A549 (cell line): ENCODE measurements at regions not wholly inside any gene's neighbourhood (a gene's known extent, or its start where the extent isn't known, plus 50 kb on each side); places are given as distances from the start of the nearest gene placed in this dataset.

ENCODE experiments used
- ATAC-seq, 2 experiments: fragments of 200-7000 bp in 1 of 2; fragments of >200 bp in 1 of 2; cut with Nextera tagmentation in 1 of 2; cut with Tn5 transposase in 1 of 2; 3 replicates each; pipeline versions ENCODE4 v1.8.0 to v1.9.1; 2018 to 2020; ENCODE audit warnings: mild to moderate bottlenecking in 1 of 2, moderate library complexity in 1 of 2
- CTCF ChIA-PET: fragments of 300-600 bp; sonication (Branson Sonifier 250); formaldehyde crosslinking; extraction: SDS; loops from one replicate; lab custom pipeline; 2021; ENCODE audit warnings: antibody characterized with exemption, inconsistent platforms; lab: Yijun Ruan, JAX
- POLR2A ChIA-PET: fragments of 350-600 bp; formaldehyde crosslinking; extraction: SDS; loops from one replicate; lab custom pipeline; 2021; ENCODE audit warnings: antibody characterized with exemption, inconsistent platforms; lab: Yijun Ruan, JAX
- DNase-seq, 2 experiments: peaks; one replicate each; pipeline versions ENCODE4 v3.0.0 to v3.0.0-alpha.2; 2011 to 2016; ENCODE audit warnings: low read depth in 1 of 2, low spot score in 1 of 2
- FAIRE-seq: peaks from 2 replicates; lab custom pipeline; 2011; peaks lifted over from hg19 to GRCh38; lab: Jason Lieb, UNC
- H3K27ac ChIP-seq, 2 experiments: fragments of >200 bp; sonication (Bioruptor Twin); formaldehyde crosslinking; 3 replicates each; pipeline ENCODE4 v1.5.1; 2016 to 2017
- H3K4me1 ChIP-seq: fragments of >200 bp; sonication (Bioruptor Twin); formaldehyde crosslinking; 3 replicates; pipeline ENCODE4 v1.6.1; 2016
- H3K4me2 ChIP-seq: fragments of >200 bp; sonication (Bioruptor Twin); formaldehyde crosslinking; 3 replicates; pipeline ENCODE4 v1.6.1; 2016
- H3K4me3 ChIP-seq: fragments of >200 bp; sonication (Bioruptor Twin); formaldehyde crosslinking; 3 replicates; pipeline ENCODE4 v1.5.1; 2016
- H3K9me3 ChIP-seq: fragments of >200 bp; sonication (Bioruptor Twin); formaldehyde crosslinking; 3 replicates; pipeline ENCODE4 v1.6.1; 2016
- CHD2 ChIP-seq: fragments of 150-350 bp; IDR thresholded peaks from 2 replicates; pipeline ENCODE4 v1.6.1; 2014; ENCODE audit warnings: low read length; ENCODE audit not compliant: partially characterized antibody
- CTCF ChIP-seq: fragments of >200 bp; sonication (Bioruptor Twin); formaldehyde crosslinking; IDR thresholded peaks from 3 replicates; pipeline ENCODE4 v1.5.1; 2016
- FOSB ChIP-seq: fragments of 250-450 bp; sonication (Bioruptor Pico); IDR thresholded peaks from 2 replicates; pipeline ENCODE4 v1.5.0; 2020; ENCODE audit warnings: mild to moderate bottlenecking, moderate library complexity
- FOXS1 ChIP-seq: fragments of 250-450 bp; sonication (Bioruptor Pico); IDR thresholded peaks from 2 replicates; pipeline ENCODE4 v1.5.0; 2020; ENCODE audit warnings: mild to moderate bottlenecking, moderate library complexity
- HMGXB4 ChIP-seq: fragments of 250-450 bp; sonication (Bioruptor Pico); IDR thresholded peaks from 2 replicates; pipeline ENCODE4 v1.5.0; 2021; ENCODE audit warnings: mild to moderate bottlenecking, moderate library complexity, borderline replicate concordance
- JUN ChIP-seq, 2 experiments: fragments of >200 bp; sonication (Bioruptor Twin); formaldehyde crosslinking; IDR thresholded peaks; 2 replicates in 1 of 2; 3 replicates in 1 of 2; pipeline ENCODE4 v1.6.1; 2016 to 2017
- JUNB ChIP-seq: fragments of >200 bp; sonication (Bioruptor Twin); formaldehyde crosslinking; IDR thresholded peaks from 2 replicates; pipeline ENCODE4 v1.6.1; 2016
- MAZ ChIP-seq: fragments of 150-350 bp; IDR thresholded peaks from 2 replicates; pipeline ENCODE4 v1.6.1; 2014; ENCODE audit warnings: antibody characterized with exemption, low read depth, low read length, borderline replicate concordance
- NPAS2 ChIP-seq: fragments of 250-450 bp; sonication (Bioruptor Pico); IDR thresholded peaks from 2 replicates; pipeline ENCODE4 v1.8.0; 2022; ENCODE audit warnings: mild to moderate bottlenecking, moderate library complexity, borderline replicate concordance
- NR3C1 ChIP-seq: fragments of >200 bp; sonication (Bioruptor Twin); formaldehyde crosslinking; IDR thresholded peaks from 3 replicates; pipeline ENCODE4 v1.6.1; 2017
- PBX3 ChIP-seq: IDR thresholded peaks from 2 replicates; pipeline ENCODE4 v1.6.1; 2012
- POLR2AphosphoS2 ChIP-seq: conservative IDR thresholded peaks from 2 replicates; pipeline ENCODE4 v1.6.1; 2012; ENCODE audit warnings: low read length, improper control_type of control experiment, inconsistent platforms
- RAD21 ChIP-seq, 2 experiments: fragments of >200 bp in 1 of 2; sonication (Bioruptor Twin) in 1 of 2; formaldehyde crosslinking in 1 of 2; IDR thresholded peaks in 1 of 2; conservative IDR thresholded peaks in 1 of 2; 2 replicates in 1 of 2; 3 replicates in 1 of 2; pipeline ENCODE4 v1.6.1; 2012 to 2018; ENCODE audit warnings: inconsistent platforms in 1 of 2
- RARB ChIP-seq: fragments of 250-450 bp; sonication (Bioruptor Pico); IDR thresholded peaks from 2 replicates; pipeline ENCODE4 v1.8.0; 2021; ENCODE audit warnings: mild to moderate bottlenecking, moderate library complexity
- REST ChIP-seq: fragments of 200-600 bp; sonication (generic); IDR thresholded peaks from 2 replicates; pipeline ENCODE4 v1.6.1; 2016; ENCODE audit warnings: antibody characterized with exemption, mild to moderate bottlenecking, moderate library complexity
- RFX5 ChIP-seq: fragments of 450-650 bp; IDR thresholded peaks from 2 replicates; pipeline ENCODE4 v1.7.1; 2014; ENCODE audit warnings: antibody characterized with exemption, mild to moderate bottlenecking, moderate library complexity
- TP53 ChIP-seq: fragments of 250-450 bp; sonication (Bioruptor Pico); IDR thresholded peaks from 2 replicates; pipeline ENCODE4 v1.5.0; 2021; ENCODE audit warnings: mild to moderate bottlenecking, moderate library complexity
- whole genome bisulfite sequencing: methylation state at CpG from one replicate; pipeline ENCODE4 v1.1.6; 2017; ENCODE audit errors: missing lambda C conversion rate; 5-methylcytosine and 5-hydroxymethylcytosine counted together

GRCh38 chr16:47876511-47876910, 279.3 kb downstream of the ABCC12 start:
- ATAC-seq (no peak), DNase-seq (no peak), FAIRE-seq (no peak)
- WGBS = 68% methylated on average over 7 of the region's 7 CpGs
- H3K4me3 ChIP-seq = no peak overlapping the region
- POLR2A ChIA-PET = no interaction called here
- H3K4me1 ChIP-seq = peaks cover 4% of the 10 kb centered on the region; the same call in 1 of the 3 replicates
- CTCF ChIA-PET = interaction anchor here (1.2 kb wide), 1 partner anchor 10 kb away, joined by 3 read pairs; no protein-coding TSS in a partner anchor
- no peaks in the 10 kb centered on the region for H3K9me3 ChIP-seq
- H3K4me2 ChIP-seq = no peak overlapping the region
- no peak overlapping the region for H3K27ac ChIP-seq
- TF ChIP-seq REST (no peak), POLR2AphosphoS2 (no peak), CTCF (no peak), PBX3 (no peak), FOSB (no peak), RARB (CRISPR knock-in tag) (no peak), MAZ (no peak), JUNB (no peak), JUN (IDR thresholded peaks at IDR 0.05) (no peak), HMGXB4 (CRISPR knock-in tag) (no peak), FOXS1 (CRISPR knock-in tag) (no peak)

- H3K4me1 ChIP-seq = peaks cover 4% of the 10 kb centered on the region; the same call in 1 of the 3 replicates
- H3K9me3 ChIP-seq = 0 out of 3 replicates have a peak, but pooled peaks cover under 1% of the 10 kb centered on the region
- H3K4me3 ChIP-seq = no peak overlapping the region
- no peak for FAIRE-seq
- DNase-seq = no peak
- H3K4me2 ChIP-seq = no peak overlapping the region
- POLR2A ChIA-PET = no interaction called here
- CTCF ChIA-PET = interaction anchor here (1.3 kb wide), 1 partner anchor 8 kb away, joined by 3 read pairs; no protein-coding TSS in a partner anchor
- TF ChIP-seq TP53 (CRISPR knock-in tag) = no peak
- TF ChIP-seq RAD21 (conservative IDR thresholded peaks at IDR 0.05 in 1 of 2, IDR thresholded peaks at IDR 0.05 in 1 of 2) = peak in 1 of 2 experiments; percentile 49; a peak in 2 of 5 replicates
- 0 out of 6 replicates have a peak, but pooled peaks of 1 of the 2 experiments have one; percentile 34 for ATAC-seq
- 85% methylated on average over 5 of the region's 5 CpGs for WGBS
- no peak overlapping the region for H3K27ac ChIP-seq
These were observed 282.4 kb downstream of the ABCC12 start for GRCh38 chr16:47873434-47873833.

- H3K4me3 ChIP-seq = no peak overlapping the region
- peaks cover 7% of the 10 kb centered on the region; the same call in 1 of the 3 replicates for H3K9me3 ChIP-seq
- CTCF ChIA-PET = interaction anchor here (1.3 kb wide), 1 partner anchor 9 kb away, joined by 3 read pairs; no protein-coding TSS in a partner anchor
- ATAC-seq = no peak
- POLR2A ChIA-PET = no interaction called here
- TF ChIP-seq NPAS2 (CRISPR knock-in tag) (no peak), RFX5 (no peak), PBX3 (no peak), CTCF (no peak), CHD2 (no peak), NR3C1 (no peak)
- TF ChIP-seq, all 56 proteins: peak for 0
- 69% methylated on average over 3 of the region's 3 CpGs for WGBS
- Histone ChIP-seq H3K27ac (no peak overlapping the region), H3K4me2 (no peak overlapping the region), H3K4me1 (peaks cover 4% of the 10 kb centered on the region; the same call in 1 of the 3 replicates)
- FAIRE-seq (no peak), DNase-seq (no peak)
These were observed 283.6 kb downstream of the ABCC12 start for GRCh38 chr16:47872225-47872624.
